ENCODE measurements at regions not wholly inside any gene's neighbourhood (a gene's known extent, or its start where the extent isn't known, plus 50 kb on each side); places are given as distances from the start of the nearest gene placed in this dataset.

DNA sequence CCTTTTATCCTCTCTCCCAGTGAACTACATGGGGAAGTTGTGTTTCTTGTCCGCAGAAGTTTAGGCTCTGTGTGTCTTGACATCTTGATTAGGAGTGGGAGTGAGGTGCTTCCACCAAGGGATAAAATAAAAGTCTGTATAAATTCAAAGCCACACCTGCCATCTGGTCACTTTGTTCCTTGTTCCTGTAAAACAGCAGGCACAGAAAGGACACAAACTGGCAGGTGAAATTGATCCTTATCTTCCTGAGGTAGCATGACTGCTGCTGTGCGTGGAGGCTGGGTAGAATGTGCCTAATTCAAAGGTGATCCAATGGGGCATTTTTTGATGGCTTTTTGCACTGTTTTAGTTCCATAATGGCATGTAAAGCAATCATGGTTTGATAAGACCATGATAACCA lies 104.3 kb upstream of the KITLG start:
- TF ChIP-seq GATA3 (IDR thresholded peaks at IDR 0.05; ENCODE audit: low read depth, low read length) = no peak
- TF ChIP-seq GATA2 (IDR thresholded peaks at IDR 0.05; ENCODE audit: low read depth, low read length) = 0 out of 2 replicates have a peak, but pooled peaks have one; percentile 9
